ENCODE measurements at regions not wholly inside any gene's neighbourhood (a gene's known extent, or its start where the extent isn't known, plus 50 kb on each side); places are given as distances from the start of the nearest gene placed in this dataset.

GRCh38 chr9:107176436-107177151 lies 106.5 kb upstream of the RAD23B start:
- DNase-seq (ENCODE audit: extremely low read depth, low read depth): no peak
- no peak overlapping the region for H3K4me3 ChIP-seq (replicated peaks; ENCODE audit: low read depth, low read length)
- TF ChIP-seq, protein P1, sequence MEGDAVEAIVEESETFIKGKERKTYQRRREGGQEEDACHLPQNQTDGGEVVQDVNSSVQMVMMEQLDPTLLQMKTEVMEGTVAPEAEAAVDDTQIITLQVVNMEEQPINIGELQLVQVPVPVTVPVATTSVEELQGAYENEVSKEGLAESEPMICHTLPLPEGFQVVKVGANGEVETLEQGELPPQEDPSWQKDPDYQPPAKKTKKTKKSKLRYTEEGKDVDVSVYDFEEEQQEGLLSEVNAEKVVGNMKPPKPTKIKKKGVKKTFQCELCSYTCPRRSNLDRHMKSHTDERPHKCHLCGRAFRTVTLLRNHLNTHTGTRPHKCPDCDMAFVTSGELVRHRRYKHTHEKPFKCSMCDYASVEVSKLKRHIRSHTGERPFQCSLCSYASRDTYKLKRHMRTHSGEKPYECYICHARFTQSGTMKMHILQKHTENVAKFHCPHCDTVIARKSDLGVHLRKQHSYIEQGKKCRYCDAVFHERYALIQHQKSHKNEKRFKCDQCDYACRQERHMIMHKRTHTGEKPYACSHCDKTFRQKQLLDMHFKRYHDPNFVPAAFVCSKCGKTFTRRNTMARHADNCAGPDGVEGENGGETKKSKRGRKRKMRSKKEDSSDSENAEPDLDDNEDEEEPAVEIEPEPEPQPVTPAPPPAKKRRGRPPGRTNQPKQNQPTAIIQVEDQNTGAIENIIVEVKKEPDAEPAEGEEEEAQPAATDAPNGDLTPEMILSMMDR (IDR thresholded peaks at IDR 0.05; ENCODE audit: low read depth, low read length, missing control alignments): no peak

DNA sequence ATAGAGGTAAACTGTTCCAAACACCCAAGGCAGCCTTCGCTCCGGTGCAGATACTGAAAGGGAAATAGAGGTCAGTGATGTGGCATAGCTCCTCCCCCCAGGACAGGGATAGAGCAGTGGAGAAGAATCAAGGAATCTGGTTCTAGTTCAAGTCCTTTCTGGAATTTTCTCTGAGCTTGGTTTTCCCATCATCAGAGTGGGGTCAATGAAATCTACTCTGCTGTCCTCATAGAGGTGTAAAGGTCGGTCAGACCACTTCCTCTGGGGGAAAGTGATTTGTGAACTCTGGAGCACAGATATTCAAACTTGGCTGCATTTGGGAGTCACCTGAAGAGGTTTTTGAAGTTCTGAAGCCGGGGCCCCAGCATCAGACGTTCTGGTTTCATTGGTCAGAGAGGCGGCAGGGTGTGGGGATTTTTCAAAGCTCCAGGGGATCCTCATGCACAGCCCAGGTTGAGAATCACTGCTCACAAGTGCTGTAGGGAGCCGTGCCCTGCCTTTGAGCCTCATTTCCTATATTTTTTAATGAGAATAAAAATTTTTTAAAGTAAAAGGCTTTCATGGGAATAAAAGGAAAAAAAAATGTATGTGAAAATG lies 105.7 kb upstream of the RAD23B start:
- no peak for DNase-seq (ENCODE audit: extremely low read depth, low read depth)
- TF ChIP-seq, protein P1 (IDR thresholded peaks at IDR 0.05; ENCODE audit: low read depth, low read length, missing control alignments): no peak
- no peak overlapping the region for H3K4me3 ChIP-seq (replicated peaks; ENCODE audit: low read depth, low read length)

DNA sequence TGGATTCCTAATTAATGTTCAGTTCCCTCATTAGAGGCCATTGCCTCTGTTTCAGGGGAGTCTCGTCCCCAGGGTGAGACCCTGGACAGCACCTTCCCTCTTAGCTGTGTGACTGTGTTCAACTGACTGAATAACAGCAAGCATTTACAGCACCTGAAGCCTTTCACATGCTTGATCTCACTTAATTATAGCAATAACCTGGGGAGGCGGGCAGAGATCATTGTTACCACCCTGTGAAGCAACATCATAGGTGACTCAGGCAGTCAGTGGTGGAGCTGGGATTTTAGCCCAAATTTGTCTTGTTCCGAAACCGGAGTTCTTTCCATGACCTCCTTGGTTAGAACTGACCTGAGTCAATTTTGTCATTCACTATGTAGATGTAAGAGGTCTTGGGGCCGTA lies 105.2 kb upstream of the RAD23B start:
- no peak overlapping the region for H3K4me3 ChIP-seq (replicated peaks; ENCODE audit: low read depth, low read length)
- TF ChIP-seq, protein P1 (IDR thresholded peaks at IDR 0.05; ENCODE audit: low read depth, low read length, missing control alignments): no peak
- DNase-seq (ENCODE audit: extremely low read depth, low read depth): no peak

DNA sequence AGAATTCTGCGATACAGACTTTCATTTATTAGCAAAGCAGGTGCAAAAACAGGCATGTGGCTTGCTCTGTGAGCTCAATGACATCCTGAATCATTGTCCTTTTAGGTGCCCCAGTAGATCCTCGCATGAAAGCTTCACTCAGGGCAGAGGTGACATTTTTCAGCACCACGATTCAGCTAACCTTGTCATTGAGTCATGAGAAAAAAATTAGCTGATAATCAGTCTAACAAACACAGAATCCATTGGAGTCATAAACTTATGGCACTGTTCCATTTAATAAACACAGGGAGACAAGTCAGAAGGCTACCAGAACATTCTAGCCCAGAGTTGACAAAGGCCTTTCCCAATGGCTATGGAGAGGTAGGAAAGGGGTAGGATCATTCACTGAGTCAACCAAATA lies 104.8 kb upstream of the RAD23B start:
- no peak overlapping the region for H3K4me3 ChIP-seq (replicated peaks; ENCODE audit: low read depth, low read length)
- TF ChIP-seq, protein P1 (IDR thresholded peaks at IDR 0.05; ENCODE audit: low read depth, low read length, missing control alignments): no peak

GRCh38 chr9:107180206-107180605 lies 102.9 kb upstream of the RAD23B start:
- TF ChIP-seq, protein P1 (IDR thresholded peaks at IDR 0.05; ENCODE audit: low read depth, low read length, missing control alignments): no peak
- DNase-seq (ENCODE audit: extremely low read depth, low read depth): no peak
- no peak overlapping the region for H3K4me3 ChIP-seq (replicated peaks; ENCODE audit: low read depth, low read length)

More for the DNA sequence above, 104.8 kb upstream of the RAD23B start:
- DNase-seq (ENCODE audit: extremely low read depth, low read depth): no peak

GRCh38 chr9:107183176-107183575 lies 99.9 kb upstream of the RAD23B start:
- TF ChIP-seq, protein P1 (IDR thresholded peaks at IDR 0.05; ENCODE audit: low read depth, low read length, missing control alignments): no peak
- DNase-seq (ENCODE audit: extremely low read depth, low read depth): no peak
- H3K4me3 ChIP-seq (replicated peaks; ENCODE audit: low read depth, low read length): no peak overlapping the region

Data from HFF-Myc (cell line).